ENCODE measurements at regions not wholly inside any gene's neighbourhood (a gene's known extent, or its start where the extent isn't known, plus 50 kb on each side); places are given as distances from the start of the nearest gene placed in this dataset.
A peak's percentile ranks its signal among the peaks of the same experiment; 100 is the strongest.
"Not testable (repeated sequence)": the region's sequence is repeated elsewhere in the genome, so short reads cannot be mapped to it uniquely, and the experiment has no call there.

DNA sequence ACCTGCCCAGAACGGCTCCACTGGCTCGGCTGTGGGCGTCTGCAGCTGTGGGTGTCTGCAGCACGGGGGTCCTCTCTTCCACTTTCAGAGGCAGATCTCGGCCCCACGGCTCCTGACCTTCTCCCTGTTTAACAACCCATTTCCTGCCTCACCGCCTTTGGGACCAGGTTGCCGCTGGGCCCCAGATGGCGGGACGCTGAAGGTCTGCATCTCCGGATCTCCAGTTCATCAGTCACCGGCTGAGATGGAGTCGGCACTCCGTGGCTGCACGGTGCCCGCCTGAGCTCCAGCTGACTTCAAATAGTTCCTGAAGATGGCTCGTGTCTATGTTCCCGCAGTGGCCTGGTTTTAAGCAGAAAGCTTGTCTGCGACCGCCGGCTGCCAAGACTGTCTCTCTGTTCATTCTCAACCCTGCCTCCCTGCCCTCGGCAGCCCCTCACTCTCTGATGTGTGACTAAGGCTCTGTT, 475.9 kb downstream of the BRD1 start:
- DNase-seq (ENCODE audit: low read depth): no peak

DNA sequence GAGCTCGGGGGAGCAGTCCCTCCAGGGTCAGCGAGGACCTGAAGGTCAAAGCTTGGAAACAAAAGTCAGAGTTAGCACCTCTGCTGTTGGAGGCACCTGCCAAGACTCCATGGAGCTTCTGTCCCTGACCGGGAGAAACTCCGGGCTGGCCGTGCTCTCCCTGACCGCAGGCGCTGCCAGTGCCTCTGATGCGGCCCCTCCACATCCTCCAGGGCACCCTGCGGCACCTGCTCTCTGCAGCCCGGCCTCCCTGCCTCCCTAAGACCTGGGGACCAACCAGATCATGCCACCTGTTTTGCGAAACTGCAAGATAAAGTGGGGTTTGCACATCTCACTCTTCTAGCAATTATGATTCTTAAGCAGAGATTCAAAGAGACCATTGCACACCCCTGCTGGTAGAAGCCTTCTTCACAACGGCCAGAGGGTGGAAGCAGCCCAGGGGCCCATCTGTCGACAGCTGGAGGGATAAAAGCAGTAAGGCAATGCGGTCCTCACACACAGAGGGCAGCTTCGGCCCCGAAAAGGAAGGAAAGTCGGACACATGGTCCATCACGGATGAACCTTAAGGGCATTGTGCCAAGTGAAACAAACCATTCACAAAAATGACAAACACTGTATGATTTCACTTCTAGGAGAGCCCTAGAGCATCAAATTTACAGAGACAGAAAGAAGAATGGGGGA, 477.1 kb downstream of the BRD1 start:
- DNase-seq (ENCODE audit: low read depth): peak; percentile 65

DNA sequence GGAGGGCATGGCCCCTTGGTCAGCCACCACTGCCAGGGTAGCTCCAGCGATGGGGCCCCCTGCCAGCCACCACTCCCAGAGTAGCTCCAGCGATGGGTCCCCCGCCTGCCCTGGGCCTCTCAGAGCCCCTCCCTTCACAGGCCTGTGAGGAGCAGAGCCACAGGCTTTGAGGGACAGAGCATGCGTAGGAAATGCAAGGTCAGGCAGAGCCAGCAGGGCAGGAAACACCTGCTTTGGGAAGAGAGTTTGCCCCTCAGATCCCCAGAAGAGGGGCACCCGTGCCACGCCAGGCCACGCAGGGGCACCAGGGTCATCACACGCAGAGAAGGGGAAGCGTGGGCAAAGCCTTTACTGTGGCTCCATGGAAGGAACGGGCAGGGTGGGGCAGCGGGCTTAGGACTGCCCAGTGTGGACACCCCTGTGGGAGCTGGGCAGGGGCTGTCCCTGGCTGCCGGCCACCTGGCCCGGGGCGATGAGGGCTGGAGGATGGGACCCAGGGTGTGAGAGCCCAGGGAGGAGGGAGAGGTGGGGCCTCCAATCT, 477.8 kb downstream of the BRD1 start:
- no peak for DNase-seq (ENCODE audit: low read depth)

DNA sequence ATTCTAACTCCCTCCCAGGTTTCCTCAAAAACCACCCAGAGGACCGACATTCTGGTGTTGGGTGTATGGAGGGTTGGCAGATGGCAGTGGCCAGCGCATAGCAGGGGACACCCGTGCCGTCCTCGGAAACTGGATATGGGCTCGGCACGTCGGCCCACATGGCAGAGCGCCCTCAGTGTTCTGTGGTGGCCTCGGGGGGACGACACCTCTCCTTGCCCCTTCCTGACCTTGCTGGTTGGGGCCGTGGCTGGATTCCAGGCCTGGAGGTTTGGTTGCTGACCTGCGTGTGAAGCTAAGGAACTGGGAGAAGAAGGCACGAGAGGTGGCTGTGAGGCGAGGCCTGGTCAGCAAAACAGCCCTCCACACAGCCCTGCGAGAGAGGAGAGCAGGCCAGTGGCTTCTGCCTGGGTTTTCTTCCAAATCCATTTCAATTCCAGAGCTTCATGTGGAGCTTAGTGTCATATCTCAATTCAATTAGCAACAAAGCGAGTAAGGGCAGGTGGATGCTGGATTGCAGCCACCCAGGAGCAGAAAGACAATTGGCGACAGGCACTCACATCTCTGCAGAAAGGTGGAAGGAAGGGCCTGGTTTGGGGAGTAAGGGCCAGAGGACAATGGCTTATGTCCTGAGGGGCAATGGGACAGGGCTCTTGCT, 478.4 kb downstream of the BRD1 start:
- DNase-seq (ENCODE audit: low read depth): no peak

DNA sequence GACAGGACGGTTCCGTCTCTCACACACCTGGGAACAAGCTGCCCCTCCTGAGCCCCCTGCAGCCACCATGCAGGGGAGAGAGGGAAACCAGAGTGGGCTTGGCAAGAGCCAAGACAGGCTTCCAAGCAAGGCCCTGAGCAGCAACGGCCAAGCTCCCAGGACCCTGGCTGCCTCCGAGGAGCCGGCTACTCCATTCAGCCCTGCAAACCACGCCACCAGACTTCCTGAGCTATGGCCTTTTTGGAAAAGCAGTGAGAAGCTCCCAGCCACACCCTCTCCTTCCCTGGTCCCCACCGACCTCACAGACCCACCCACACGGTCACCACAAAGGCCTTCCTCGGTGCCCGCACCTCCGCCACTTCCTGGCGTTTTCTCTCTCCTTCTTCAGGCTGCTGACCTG, 479.0 kb downstream of the BRD1 start:
- DNase-seq (ENCODE audit: low read depth): no peak

DNA sequence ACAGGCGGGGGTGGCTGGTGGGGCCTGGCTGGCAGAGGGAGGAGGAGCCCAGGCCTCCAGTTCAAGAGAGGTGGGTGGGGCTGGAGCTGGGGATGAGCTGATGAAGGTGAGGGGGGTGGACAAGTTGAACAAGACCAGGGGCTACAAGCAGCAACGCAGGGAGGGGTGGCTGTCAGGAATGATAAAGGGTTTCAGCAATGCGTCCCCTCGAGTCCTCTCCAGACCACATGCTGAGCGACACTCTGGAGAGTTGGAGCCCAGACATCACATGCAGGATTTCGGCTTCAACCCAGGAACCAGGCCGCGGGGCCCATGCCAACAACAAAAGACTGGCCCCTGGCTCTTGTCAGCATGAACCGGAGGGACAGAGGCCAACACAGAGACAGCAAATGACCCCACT, 480.3 kb downstream of the BRD1 start:
- DNase-seq (ENCODE audit: low read depth): no peak

DNA sequence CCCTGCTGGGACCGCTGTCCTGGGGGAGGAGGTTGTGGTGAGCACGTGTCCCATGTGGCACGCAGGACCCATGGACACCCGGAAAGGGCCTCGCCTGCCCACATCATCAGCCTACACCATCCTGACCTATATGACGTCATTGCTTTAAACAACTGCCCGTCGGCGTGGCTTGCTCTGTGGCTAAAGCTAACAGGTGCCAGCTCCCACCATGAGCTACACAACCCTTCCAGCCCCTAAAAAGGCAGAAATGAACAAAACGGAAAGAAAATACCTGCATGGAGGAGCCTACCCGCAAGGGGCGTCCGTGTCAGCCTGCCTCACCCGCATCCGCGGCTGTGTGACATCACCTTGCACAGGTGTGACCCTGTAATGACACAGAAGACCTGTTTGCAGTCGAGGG, 481.8 kb downstream of the BRD1 start:
- no peak for DNase-seq (ENCODE audit: low read depth)

DNA sequence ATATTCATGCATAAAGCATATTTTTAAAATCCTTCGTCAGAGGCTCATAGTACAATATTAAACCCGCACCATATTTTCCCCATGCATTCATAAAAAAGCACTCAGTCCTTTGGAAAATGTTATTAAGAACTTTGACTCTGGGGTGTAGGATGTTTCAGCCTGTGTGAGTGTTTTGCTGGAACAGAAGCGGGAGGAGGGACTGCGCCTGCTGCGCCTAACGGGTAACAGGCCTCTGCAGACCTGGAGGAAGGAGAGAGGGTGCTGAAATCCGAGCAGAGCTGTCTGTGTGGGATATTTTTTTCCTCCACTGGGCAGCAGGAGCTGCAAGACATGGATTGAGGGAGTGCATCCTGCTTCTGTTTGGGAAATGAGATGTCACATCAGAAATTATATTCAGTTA, 483.0 kb downstream of the BRD1 start:
- no peak for DNase-seq (ENCODE audit: low read depth)

DNA sequence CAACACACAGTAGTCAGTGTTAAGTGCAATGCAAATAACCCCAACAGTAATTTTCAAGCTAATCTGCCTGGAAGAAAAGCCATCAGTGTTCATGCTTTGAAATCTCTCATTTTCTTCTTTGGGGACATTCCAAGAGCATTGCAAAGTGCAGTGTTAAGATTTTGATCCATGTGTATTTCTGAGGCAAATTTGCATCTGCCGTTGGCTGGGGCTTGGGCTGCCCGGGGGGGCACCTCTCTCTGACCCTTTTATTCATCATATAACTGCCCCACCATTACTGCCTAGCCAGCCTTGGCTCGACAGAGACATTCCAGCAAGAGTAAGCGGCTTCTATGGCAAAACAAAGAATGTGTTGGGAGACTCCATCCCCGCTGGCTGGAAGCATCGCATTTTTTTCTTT, 483.5 kb downstream of the BRD1 start:
- no peak for DNase-seq (ENCODE audit: low read depth)

DNA sequence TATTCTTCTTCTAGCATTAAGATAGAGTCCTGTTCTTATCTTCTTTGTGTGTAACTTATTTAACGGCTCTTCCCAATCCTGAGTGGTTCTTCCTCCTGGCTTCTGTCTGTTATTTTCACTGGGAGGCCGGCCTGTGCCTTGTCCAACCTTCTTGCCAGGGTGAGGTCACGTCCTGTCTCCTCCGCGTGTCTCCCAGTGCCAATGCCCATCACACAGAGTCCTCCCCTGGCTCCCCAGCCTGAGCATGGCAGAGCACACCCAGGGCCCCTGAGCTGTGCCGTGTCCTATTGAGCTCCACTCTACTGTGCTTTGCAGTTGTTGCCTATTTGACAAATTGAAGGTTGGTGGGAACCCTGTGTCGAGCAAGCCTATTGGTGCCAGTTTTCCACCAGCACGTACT, 487.3 kb downstream of the BRD1 start:
- DNase-seq (ENCODE audit: low read depth): no peak

DNA sequence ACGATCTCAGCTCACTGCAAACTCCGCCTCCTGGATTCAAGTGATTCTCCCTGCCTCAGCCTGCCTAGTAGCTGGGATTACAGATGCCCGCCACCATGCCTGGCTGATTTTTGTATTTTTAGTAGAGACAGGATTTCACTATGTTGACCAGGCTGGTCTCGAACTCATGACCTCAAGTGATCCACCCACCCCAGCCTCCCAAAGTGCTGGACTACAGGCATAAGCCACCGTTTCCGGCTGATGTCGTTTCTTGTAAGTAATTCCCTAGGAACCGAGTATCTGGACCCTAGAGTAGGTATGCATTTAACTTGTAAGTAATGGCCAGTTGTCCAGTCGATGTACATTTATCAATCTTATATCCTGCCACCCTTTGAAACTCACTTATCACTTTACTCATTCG, 491.2 kb downstream of the BRD1 start:
- DNase-seq (ENCODE audit: low read depth): not testable (repeated sequence)

DNA sequence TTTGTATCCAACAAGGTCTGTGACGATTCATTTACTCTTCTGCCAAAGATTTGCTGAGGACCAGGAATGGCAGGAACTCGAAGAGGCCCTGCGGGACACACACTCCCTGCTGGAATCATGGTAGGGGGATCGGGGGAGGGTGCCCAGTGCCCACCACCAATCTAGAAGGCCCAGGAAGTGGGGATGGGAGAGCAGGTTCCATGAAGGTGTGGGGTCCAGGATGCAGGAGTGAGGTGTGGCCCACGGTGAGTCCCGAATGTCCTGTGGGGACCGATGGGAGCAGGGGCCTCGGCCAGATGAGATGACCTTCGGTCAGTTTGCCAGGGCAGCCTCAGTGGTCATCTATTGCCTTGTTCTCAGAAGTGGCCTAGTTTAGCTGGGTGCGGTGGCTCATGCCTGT, 492.7 kb downstream of the BRD1 start:
- DNase-seq (ENCODE audit: low read depth): no peak

DNA sequence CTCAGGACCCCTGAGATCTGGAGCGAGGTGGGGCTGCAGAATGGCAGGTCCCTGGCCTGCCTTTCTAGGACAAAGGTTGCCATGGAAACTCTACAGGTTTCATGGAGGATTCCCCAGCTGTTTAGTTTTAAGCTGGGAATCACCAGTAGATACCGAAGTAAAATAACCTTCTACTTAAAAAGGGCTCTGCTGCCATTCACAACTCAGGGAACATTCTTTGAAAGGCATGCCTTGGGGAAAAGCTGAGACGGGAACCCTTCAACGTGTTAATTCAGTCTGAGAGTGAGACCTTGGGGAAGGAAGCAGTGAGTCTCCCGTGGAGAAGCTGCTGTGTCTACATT, 493.3 kb downstream of the BRD1 start:
- DNase-seq (ENCODE audit: low read depth): no peak

DNA sequence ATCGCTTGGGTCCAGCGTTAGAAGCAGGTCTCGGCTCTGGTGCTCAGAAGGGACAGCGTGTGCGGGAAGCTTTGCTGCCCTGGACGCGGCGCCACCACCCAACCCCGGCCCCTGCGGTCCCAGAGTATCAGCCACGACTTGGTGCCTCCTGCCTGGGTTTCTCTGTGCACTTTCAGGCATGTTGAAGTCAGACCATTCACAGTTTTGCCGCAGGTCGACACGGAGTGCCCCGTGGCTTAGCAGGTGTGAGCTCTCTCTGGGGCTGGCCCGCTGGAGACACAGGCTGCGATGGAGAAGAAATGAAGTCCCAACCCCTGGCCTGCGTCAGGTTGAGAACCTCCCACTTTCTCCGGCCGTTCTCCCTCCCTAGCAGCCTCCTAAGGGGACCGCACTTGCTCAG, 494.5 kb downstream of the BRD1 start:
- DNase-seq (ENCODE audit: low read depth): no peak

DNA sequence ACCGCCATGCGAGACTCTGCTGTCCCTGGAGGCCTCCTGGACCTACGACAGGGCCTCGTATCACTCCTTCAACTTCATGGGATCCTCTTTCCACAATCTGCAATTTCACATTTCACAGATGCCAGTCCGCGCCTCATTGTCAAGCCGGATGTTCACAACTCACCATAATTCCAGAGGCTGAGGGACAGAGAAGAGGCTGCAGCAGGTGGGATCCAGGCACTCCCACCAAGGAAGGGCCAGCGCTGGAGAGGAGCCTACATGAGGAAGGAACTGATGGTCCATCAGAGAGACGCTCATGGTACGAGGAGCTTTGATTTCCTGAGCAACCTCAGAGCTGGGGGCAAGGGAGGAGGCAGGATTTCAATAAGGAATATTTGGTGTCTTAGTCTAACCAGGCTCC, 495.0 kb downstream of the BRD1 start:
- DNase-seq (ENCODE audit: low read depth): no peak

DNA sequence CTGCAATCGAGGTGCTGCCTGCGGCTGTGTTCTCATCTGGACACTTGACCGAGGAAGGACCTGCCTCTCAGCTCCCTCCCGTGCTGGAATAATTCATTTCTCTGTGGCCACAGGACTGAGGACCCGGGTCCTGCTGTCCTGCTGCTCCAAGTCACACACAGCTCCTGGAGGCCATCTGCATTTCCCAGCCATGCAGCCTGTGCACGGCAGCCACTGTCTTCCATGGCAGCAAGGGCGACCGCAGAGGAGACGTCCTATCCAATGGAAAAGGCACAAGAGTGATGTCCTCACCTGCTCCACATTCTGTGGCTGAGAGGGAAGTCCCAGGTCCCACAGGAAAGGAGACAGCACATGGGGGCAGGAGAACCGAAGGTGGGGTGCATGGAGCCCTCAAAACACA, 495.8 kb downstream of the BRD1 start:
- DNase-seq (ENCODE audit: low read depth): no peak

DNA sequence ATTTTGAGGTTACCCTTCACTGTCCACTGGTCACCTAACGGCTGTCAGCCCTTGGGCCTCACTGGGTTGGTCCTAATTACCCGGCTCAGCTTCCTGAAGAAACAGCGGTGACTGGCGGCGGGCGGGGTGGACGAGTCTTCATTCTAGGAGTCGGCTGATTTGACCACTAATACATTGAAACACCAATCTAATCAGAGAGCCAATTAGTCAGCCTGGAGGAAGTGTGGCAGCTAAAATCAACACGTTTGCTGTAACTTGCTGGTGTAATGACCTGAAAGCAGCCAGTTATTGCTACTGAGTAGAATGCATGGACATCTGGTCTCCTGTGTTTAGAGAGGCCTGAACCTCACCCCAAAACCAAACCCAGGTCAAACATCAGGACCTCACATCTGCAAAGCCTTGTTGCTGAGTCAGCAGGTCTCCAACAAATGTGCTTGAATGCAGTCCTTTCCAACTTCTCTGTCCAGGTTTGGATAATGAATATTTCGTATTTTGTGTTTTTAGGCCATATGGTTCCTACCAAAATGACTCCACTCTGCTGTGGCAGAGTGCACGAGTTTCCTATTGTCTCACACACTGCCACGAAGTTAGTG, 496.4 kb downstream of the BRD1 start:
- no peak for DNase-seq (ENCODE audit: low read depth)

DNA sequence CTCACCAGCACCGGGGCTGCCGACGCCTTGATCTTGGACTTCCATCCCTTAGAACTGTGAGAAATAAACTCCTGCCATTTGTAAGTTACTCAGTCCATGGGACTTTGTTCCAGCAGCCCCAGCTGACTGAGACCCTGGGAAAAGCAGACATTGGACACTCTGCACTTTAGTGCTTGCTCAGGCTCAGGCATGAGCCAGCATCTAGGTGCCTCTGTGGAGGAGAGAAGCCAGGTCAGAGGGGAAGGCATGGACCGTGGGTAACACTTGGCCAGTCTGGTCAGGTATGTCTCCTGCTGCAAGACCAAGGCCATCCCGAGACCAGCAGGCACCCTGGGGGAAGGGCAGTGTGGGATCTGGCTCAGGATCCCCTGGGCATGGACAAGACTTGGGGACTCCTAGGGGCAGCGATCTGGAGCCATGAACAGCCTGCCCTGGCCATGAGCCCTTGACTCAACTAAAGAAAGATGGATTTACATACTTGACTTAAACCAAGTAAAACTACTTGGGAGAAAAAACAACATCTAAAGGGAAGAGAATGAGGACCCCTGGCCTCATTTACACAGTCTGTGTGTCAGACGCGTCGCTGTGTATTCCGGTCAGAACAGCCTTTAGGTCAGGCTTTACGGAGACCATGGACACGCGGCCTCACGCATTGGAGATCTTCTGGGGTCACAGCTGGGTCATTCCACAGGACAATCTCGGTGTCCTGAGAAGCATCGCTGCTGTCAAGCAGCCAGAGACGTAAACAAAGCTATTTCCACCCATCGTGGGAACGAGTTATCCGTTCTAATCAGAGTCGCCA, 497.1 kb downstream of the BRD1 start:
- no peak for DNase-seq (ENCODE audit: low read depth)

DNA sequence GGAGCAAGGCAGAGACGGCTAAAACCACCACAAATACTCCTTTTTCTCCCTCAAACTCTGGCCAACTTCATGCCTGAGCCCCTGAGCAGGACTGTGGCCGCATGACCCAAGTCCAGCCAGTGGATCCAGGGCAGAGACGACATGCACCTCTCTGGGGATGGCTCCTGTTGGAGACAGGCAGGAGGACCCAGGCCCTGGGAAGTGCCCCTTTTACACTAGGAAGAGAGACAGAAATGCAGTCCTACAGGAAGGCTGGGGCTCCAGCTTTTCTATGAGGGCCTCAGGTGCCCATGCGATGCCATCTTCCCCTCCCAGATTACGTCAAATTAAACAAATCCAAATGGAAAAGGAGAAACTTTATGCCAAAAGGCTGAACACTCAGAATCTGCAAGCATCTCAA, 498.0 kb downstream of the BRD1 start:
- DNase-seq (ENCODE audit: low read depth): no peak

DNA sequence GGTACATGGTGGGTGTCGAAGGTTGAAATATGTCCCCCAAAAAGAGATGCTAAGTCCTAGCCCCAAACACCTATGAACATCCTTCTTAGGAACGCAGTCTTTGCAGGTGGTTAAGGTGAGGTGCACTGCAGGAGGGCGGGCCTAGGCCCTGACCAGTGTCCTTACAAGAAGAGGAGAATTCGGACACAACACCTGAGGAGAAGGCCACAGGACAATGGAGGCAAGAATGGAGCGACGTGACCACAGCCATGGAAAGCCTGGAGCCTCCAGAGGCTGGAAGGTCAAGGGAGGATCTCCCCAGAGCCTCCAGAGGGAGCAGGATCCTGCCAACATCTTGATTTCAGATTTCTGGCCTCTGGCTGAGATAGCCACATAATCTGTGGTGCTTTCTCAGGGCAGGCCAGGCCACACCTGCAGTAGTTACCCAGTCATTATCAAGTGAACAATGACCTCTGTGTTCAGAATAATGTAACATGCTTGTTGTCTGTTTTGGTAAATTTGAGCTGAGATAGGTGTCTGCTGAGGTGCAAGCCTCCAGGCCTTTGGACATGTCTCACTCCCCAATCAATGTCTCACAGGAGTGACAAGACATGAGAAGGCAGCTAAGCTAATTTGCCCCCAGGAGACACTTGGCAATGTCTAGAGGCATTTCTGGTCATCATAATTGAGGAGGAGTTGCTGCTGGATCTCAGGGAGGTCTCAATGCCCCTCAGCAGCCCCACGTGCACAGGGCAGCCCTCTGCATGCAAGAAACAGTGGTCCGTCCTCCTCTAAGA, 498.9 kb downstream of the BRD1 start:
- DNase-seq (ENCODE audit: low read depth): no peak

DNA sequence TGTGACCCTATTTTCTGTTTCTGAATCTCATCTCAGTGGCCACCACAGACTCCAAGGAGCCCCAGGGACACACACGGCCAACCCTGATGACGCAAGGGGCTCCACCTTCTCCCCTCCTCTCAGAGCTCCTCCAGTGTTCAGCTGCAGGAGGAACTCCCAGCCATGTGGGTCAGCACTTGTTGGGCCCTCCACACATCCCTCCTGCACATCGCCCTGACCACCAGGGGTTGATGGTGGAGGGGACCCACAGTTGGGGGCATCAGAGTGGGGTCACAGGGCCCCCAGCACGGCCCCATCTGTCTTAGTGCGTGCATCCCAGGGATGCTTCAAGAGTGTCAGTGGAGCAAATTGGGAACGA, 499.6 kb downstream of the BRD1 start:
- no peak for DNase-seq (ENCODE audit: low read depth)
